ENCODE measurements at regions not wholly inside any gene's neighbourhood (a gene's known extent, or its start where the extent isn't known, plus 50 kb on each side); places are given as distances from the start of the nearest gene placed in this dataset.

GRCh38 chr1:22333516-22334121 lies 118.0 kb upstream of the ZBTB40 start:
- H3K27me3 Mint-ChIP-seq (ENCODE audit: insufficient read depth, low read depth, poor library complexity) = peaks cover 5% of the 10 kb centered on the region
- H3K4me1 Mint-ChIP-seq = no peaks in the 10 kb centered on the region; the same call in 2 of the 3 replicates

More at GRCh38 chr1:22333516-22334121, 118.0 kb upstream of the ZBTB40 start:
- H3K4me2 ChIP-seq = no peak overlapping the region
- no peaks in the 10 kb centered on the region for H3K4me1 ChIP-seq (ENCODE audit: insufficient read depth)
- H3K27me3 ChIP-seq (ENCODE audit: insufficient read depth) = no peaks in the 10 kb centered on the region
- no peaks in the 10 kb centered on the region; the same call in 2 of the 3 replicates for H3K36me3 Mint-ChIP-seq (ENCODE audit: low read depth)
- TF ChIP-seq NANOG (IDR thresholded peaks at IDR 0.05; ENCODE audit: borderline replicate concordance) = no peak
- TF ChIP-seq POLR2AphosphoS5 (IDR thresholded peaks at IDR 0.05; ENCODE audit: low read depth) = no peak
- no peak for TF ChIP-seq ZNF114 (CRISPR knock-in tag; IDR thresholded peaks at IDR 0.05)
- no peak for TF ChIP-seq CTCF (conservative IDR thresholded peaks at IDR 0.05; ENCODE audit: low read depth in 2 of 2)
- TF ChIP-seq JUNB (IDR thresholded peaks at IDR 0.05; ENCODE audit: unreplicated experiment) = no peak
- TF ChIP-seq ZNF331 (CRISPR knock-in tag; IDR thresholded peaks at IDR 0.05; ENCODE audit: low read depth) = no peak
- no peak for TF ChIP-seq EZH2 (IDR thresholded peaks at IDR 0.05; ENCODE audit: low read depth, unreplicated experiment)
- no peak for TF ChIP-seq CREB1 (CRISPR knock-in tag; IDR thresholded peaks at IDR 0.05; ENCODE audit: low read depth)
- no peak for TF ChIP-seq EZH2phosphoT487 (IDR thresholded peaks at IDR 0.05; ENCODE audit: unreplicated experiment)
- no peak for TF ChIP-seq ZNF462 (CRISPR knock-in tag; IDR thresholded peaks at IDR 0.05)
- TF ChIP-seq, protein P1, sequence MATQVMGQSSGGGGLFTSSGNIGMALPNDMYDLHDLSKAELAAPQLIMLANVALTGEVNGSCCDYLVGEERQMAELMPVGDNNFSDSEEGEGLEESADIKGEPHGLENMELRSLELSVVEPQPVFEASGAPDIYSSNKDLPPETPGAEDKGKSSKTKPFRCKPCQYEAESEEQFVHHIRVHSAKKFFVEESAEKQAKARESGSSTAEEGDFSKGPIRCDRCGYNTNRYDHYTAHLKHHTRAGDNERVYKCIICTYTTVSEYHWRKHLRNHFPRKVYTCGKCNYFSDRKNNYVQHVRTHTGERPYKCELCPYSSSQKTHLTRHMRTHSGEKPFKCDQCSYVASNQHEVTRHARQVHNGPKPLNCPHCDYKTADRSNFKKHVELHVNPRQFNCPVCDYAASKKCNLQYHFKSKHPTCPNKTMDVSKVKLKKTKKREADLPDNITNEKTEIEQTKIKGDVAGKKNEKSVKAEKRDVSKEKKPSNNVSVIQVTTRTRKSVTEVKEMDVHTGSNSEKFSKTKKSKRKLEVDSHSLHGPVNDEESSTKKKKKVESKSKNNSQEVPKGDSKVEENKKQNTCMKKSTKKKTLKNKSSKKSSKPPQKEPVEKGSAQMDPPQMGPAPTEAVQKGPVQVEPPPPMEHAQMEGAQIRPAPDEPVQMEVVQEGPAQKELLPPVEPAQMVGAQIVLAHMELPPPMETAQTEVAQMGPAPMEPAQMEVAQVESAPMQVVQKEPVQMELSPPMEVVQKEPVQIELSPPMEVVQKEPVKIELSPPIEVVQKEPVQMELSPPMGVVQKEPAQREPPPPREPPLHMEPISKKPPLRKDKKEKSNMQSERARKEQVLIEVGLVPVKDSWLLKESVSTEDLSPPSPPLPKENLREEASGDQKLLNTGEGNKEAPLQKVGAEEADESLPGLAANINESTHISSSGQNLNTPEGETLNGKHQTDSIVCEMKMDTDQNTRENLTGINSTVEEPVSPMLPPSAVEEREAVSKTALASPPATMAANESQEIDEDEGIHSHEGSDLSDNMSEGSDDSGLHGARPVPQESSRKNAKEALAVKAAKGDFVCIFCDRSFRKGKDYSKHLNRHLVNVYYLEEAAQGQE (IDR thresholded peaks at IDR 0.05; ENCODE audit: unreplicated experiment) = no peak
- no peak for TF ChIP-seq STAT1 (IDR thresholded peaks at IDR 0.05; ENCODE audit: unreplicated experiment)
- TF ChIP-seq ETS1 (IDR thresholded peaks at IDR 0.05) = no peak
- H3K36me3 ChIP-seq (ENCODE audit: insufficient read depth) = no peaks in the 10 kb centered on the region
- DNase-seq (ENCODE audit: low spot score) = no peak
- no peak overlapping the region for H3K4me3 ChIP-seq
- no peak overlapping the region for H3K27ac Mint-ChIP-seq
- H2AFZ ChIP-seq = no peak overlapping the region
- no peaks in the 10 kb centered on the region for H3K9me3 Mint-ChIP-seq
- no peaks in the 10 kb centered on the region for H4K20me1 ChIP-seq (replicated peaks; ENCODE audit: insufficient read depth)
- H3F3A ChIP-seq (replicated peaks; ENCODE audit: low read depth) = no peaks in the 10 kb centered on the region
- no peak overlapping the region for H3K27ac ChIP-seq (ENCODE audit: low read depth)
- H3K9me2 ChIP-seq (ENCODE audit: insufficient read depth) = peaks cover 5% of the 10 kb centered on the region; the same call in 1 of the 2 replicates
- H3K4me3 Mint-ChIP-seq = no peak overlapping the region
- no peak for ATAC-seq
- no peaks in the 10 kb centered on the region for H3K79me2 ChIP-seq (replicated peaks; ENCODE audit: insufficient read depth)
